ENCODE measurements at regions not wholly inside any gene's neighbourhood (a gene's known extent, or its start where the extent isn't known, plus 50 kb on each side); places are given as distances from the start of the nearest gene placed in this dataset.

DNA sequence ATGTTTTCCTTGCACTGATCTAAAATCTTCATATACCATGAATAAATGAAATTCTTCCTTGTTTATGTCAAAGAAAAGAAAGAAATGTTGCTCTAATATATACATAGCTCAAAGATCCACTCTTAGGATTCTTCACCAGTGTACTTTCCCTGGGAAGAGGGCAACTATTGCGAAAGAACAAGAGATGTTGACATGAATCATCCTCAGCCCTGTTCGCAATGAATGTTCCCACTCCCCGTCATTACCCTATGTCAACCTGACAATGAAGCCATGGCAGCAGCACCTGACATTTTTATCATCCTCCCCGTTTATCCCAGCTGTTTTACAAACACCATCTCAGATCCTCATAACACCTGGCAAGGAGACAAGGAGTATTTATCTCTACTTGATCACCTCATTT lies 409.1 kb upstream of the GRIA1 start:
- intact Hi-C loops (cut with DNase I): no loop called here
- Histone ChIP-seq H3K9me3 (no peaks in the 10 kb centered on the region), H3K36me3 (no peaks in the 10 kb centered on the region), H3K27me3 (no peaks in the 10 kb centered on the region), H3K4me3 (no peak overlapping the region), H3K27ac (replicated peaks in 1 of 4) (no peak overlapping the region), H3K4me1 (no peaks in the 10 kb centered on the region)
- no peak for DNase-seq (ENCODE audit: extremely low spot score)
- TF ChIP-seq POLR2A (IDR thresholded peaks at IDR 0.05; ENCODE audit: low read depth) (no peak), EP300 (IDR thresholded peaks at IDR 0.05) (no peak), POLR2AphosphoS5 (IDR thresholded peaks at IDR 0.05) (no peak)
- TF ChIP-seq, protein P1, sequence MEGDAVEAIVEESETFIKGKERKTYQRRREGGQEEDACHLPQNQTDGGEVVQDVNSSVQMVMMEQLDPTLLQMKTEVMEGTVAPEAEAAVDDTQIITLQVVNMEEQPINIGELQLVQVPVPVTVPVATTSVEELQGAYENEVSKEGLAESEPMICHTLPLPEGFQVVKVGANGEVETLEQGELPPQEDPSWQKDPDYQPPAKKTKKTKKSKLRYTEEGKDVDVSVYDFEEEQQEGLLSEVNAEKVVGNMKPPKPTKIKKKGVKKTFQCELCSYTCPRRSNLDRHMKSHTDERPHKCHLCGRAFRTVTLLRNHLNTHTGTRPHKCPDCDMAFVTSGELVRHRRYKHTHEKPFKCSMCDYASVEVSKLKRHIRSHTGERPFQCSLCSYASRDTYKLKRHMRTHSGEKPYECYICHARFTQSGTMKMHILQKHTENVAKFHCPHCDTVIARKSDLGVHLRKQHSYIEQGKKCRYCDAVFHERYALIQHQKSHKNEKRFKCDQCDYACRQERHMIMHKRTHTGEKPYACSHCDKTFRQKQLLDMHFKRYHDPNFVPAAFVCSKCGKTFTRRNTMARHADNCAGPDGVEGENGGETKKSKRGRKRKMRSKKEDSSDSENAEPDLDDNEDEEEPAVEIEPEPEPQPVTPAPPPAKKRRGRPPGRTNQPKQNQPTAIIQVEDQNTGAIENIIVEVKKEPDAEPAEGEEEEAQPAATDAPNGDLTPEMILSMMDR (IDR thresholded peaks at IDR 0.05): no peak
- whole genome bisulfite sequencing: 66% methylated on average over 4 of the region's 4 CpGs

DNA sequence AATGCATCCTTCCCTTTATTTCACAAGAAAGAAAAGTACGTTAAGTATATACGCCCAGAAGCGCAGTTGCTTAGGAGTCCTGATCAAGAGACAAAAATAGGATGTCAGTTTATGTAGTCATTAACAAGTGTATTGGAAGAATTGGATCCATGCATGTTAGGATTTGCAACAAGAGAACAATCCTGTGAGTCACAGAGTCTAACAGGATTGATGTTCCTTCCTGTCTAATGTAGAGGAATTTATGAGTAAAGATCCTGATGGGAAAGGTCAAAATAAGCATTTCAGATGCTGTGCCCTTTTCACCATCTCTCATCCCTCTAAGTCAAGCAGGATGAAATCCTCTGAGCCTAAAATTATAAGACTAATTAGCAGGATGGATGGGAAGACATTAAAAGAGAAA lies 406.0 kb upstream of the GRIA1 start:
- Histone ChIP-seq H3K27ac (replicated peaks in 1 of 4) (no peak overlapping the region), H3K4me3 (no peak overlapping the region), H3K4me1 (no peaks in the 10 kb centered on the region), H3K27me3 (no peaks in the 10 kb centered on the region), H3K36me3 (no peaks in the 10 kb centered on the region), H3K9me3 (no peaks in the 10 kb centered on the region)
- intact Hi-C loops (cut with DNase I): no loop called here
- 81% methylated on average over 3 of the region's 3 CpGs for WGBS
- DNase-seq (ENCODE audit: extremely low spot score): no peak
- TF ChIP-seq POLR2AphosphoS5 (IDR thresholded peaks at IDR 0.05): no peak
- no peak for TF ChIP-seq POLR2A (IDR thresholded peaks at IDR 0.05; ENCODE audit: low read depth)
- TF ChIP-seq EP300 (IDR thresholded peaks at IDR 0.05): no peak
- TF ChIP-seq, protein P1 (IDR thresholded peaks at IDR 0.05): no peak

DNA sequence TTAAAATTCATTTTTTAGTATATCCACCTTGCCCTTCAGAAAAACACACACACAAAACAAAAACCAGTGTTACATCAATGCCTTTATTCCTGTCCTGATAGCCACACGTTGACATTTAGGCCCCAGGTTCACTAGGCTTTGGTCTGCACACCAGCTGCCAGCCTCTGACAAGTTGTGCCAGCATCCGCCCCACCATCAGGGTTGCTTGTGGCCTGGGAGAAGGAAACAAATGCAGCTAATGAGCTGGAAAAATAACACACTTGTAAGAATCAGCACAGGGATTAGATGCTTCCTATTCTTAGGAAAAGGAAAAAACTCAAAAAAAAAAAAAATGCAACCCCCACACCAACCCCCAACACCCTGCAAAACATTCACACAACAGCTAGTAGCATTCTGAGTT lies 404.0 kb upstream of the GRIA1 start:
- Histone ChIP-seq H3K36me3 (no peaks in the 10 kb centered on the region), H3K27me3 (no peaks in the 10 kb centered on the region), H3K4me3 (no peak overlapping the region), H3K4me1 (no peaks in the 10 kb centered on the region), H3K9me3 (no peaks in the 10 kb centered on the region), H3K27ac (replicated peaks in 1 of 4) (no peak overlapping the region)
- DNase-seq (ENCODE audit: extremely low spot score): no peak
- 70% methylated on average over 2 of the region's 2 CpGs for WGBS
- intact Hi-C loops (cut with DNase I): no loop called here
- no peak for TF ChIP-seq POLR2AphosphoS5 (IDR thresholded peaks at IDR 0.05)
- TF ChIP-seq EP300 (IDR thresholded peaks at IDR 0.05): no peak
- TF ChIP-seq, protein P1 (IDR thresholded peaks at IDR 0.05): no peak
- no peak for TF ChIP-seq POLR2A (IDR thresholded peaks at IDR 0.05; ENCODE audit: low read depth)

DNA sequence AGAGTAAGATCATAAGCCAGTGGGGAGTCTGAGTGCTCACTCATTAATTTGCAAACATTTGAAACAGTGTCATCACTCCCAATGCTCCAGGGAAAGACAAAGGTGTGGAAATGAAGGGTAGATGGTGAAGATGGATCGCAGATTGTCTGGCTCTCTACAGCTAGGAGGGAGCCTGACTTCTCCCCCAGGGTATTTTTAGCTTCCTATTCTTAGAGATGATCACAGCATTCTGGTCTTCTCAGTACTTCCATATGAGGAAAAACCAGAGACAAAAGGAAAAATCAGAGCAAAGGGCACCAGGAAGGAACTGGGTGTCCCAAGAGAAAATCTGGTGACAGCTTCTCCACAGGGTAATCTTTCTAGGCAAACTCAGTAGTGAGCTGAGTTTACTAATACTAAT lies 401.9 kb upstream of the GRIA1 start:
- Histone ChIP-seq H3K4me1 (no peaks in the 10 kb centered on the region), H3K27ac (replicated peaks in 1 of 4) (no peak overlapping the region), H3K27me3 (no peaks in the 10 kb centered on the region), H3K4me3 (no peak overlapping the region), H3K36me3 (no peaks in the 10 kb centered on the region), H3K9me3 (no peaks in the 10 kb centered on the region)
- intact Hi-C loops (cut with DNase I): no loop called here
- no peak for DNase-seq (ENCODE audit: extremely low spot score)
- 58% methylated on average over 1 of the region's 1 CpG for WGBS
- TF ChIP-seq, protein P1 (IDR thresholded peaks at IDR 0.05): no peak
- TF ChIP-seq EP300 (IDR thresholded peaks at IDR 0.05) (no peak), POLR2A (IDR thresholded peaks at IDR 0.05; ENCODE audit: low read depth) (no peak), POLR2AphosphoS5 (IDR thresholded peaks at IDR 0.05) (no peak)

DNA sequence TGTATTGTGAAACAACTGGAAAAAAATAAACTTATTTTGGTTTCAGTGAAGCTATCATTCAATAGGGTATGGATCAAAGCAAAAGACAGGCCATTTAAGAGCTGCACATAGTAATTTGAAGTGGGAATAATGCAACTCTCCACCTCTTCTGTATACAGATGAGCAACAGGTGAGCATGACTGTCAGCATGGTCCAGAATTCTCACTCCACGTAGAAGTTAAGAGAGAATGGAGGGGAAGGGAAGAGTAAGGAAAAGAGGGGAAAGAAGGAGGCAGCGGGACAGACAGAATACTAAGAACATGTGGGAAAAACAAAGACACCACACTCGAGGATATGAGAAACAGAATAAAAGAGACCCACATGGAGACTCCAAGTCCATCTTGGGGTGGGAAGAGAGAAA lies 396.1 kb upstream of the GRIA1 start:
- Histone ChIP-seq H3K9me3 (no peaks in the 10 kb centered on the region), H3K36me3 (no peaks in the 10 kb centered on the region), H3K4me3 (no peak overlapping the region), H3K4me1 (peaks cover 0 to 3% (median 0%) of the 10 kb centered on the region in 4 donors), H3K27me3 (no peaks in the 10 kb centered on the region), H3K27ac (replicated peaks in 1 of 4) (no peak overlapping the region)
- DNase-seq (ENCODE audit: extremely low spot score): no peak
- WGBS: 75% methylated on average over 3 of the region's 3 CpGs
- TF ChIP-seq POLR2AphosphoS5 (IDR thresholded peaks at IDR 0.05) (no peak), POLR2A (IDR thresholded peaks at IDR 0.05; ENCODE audit: low read depth) (no peak), EP300 (IDR thresholded peaks at IDR 0.05) (no peak)
- TF ChIP-seq, protein P1 (IDR thresholded peaks at IDR 0.05): no peak
- intact Hi-C loops (cut with DNase I): no loop called here
